SU-DHL-6 (cell line): ENCODE measurements at regions not wholly inside any gene's neighbourhood (a gene's known extent, or its start where the extent isn't known, plus 50 kb on each side); places are given as distances from the start of the nearest gene placed in this dataset.

Experiments used
- H2AFZ ChIP-seq: fragments of 200-600 bp; sonication (generic); 2 replicates; pipeline ENCODE4 v1.6.1; 2014; ENCODE audit warnings: low read depth, mild to moderate bottlenecking, moderate library complexity, mixed read lengths, antibody characterized with exemption, low read length; ENCODE audit not compliant: severe bottlenecking
- H3F3A ChIP-seq: fragments of 200-600 bp; shearing (Covaris generic); 2 replicates; pipeline ENCODE4 v1.6.0; 2016; ENCODE audit warnings: antibody characterized with exemption, mild to moderate bottlenecking; ENCODE audit not compliant: insufficient read depth
- H3K27ac ChIP-seq: fragments of 200-600 bp; sonication (generic); 2 replicates; pipeline ENCODE4 v1.5.1; 2016; ENCODE audit warnings: low read depth, mild to moderate bottlenecking, low read length, moderate library complexity, mixed read lengths
- H3K27me3 ChIP-seq: fragments of 200-600 bp; sonication (generic), shearing (Covaris generic); 2 replicates; pipeline ENCODE4 v1.6.0; 2014; ENCODE audit warnings: mild to moderate bottlenecking, low read length
- H3K36me3 ChIP-seq: fragments of 200-600 bp; sonication (generic); 2 replicates; pipeline ENCODE4 v1.6.1; 2014; ENCODE audit warnings: mild to moderate bottlenecking, low read length, mixed read lengths
- H3K4me2 ChIP-seq: fragments of 300-600, 200-600 bp; shearing (Covaris generic), sonication (generic); 2 replicates; pipeline ENCODE4 v1.6.0; 2014; ENCODE audit warnings: low read length, low read depth, mild to moderate bottlenecking; ENCODE audit not compliant: poor library complexity, severe bottlenecking
- H3K4me3 ChIP-seq: fragments of 200-600 bp; sonication (generic); 2 replicates; pipeline ENCODE4 v1.5.1; 2014; ENCODE audit warnings: antibody characterized with exemption, low read length, mild to moderate bottlenecking, mixed read lengths; ENCODE audit not compliant: insufficient read depth, poor library complexity, severe bottlenecking
- H3K79me2 ChIP-seq: fragments of 200-600 bp; sonication (generic); 2 replicates; pipeline ENCODE4 v1.6.1; 2014; ENCODE audit warnings: mild to moderate bottlenecking, low read length, moderate library complexity; ENCODE audit not compliant: insufficient read depth
- H3K9ac ChIP-seq: fragments of 200-600 bp; sonication (generic); 2 replicates; pipeline ENCODE4 v1.7.0; 2014; ENCODE audit warnings: mild to moderate bottlenecking, low read length
- H3K9me2 ChIP-seq: fragments of 200-600 bp; sonication (generic); replicated peaks from 2 replicates; pipeline ENCODE4 v1.6.1; 2014; ENCODE audit warnings: low read length; ENCODE audit not compliant: insufficient read depth
- H3K9me3 ChIP-seq: fragments of 200-600 bp; sonication (generic); 2 replicates; pipeline ENCODE4 v1.6.1; 2014; ENCODE audit warnings: low read length, mixed read lengths; ENCODE audit not compliant: insufficient read depth
- H4K20me1 ChIP-seq: fragments of 200-600 bp; sonication (generic); 2 replicates; pipeline ENCODE4 v1.6.1; 2014; ENCODE audit warnings: low read depth, mild to moderate bottlenecking, antibody characterized with exemption, low read length, moderate library complexity, mixed read lengths
- EZH2phosphoT487 ChIP-seq: fragments of 200-600 bp; sonication (generic), shearing (Covaris generic); conservative IDR thresholded peaks from 2 replicates; pipeline ENCODE4 v1.6.1; 2018; ENCODE audit warnings: mild to moderate bottlenecking, antibody characterized with exemption, low read length, moderate library complexity, mixed read lengths
- TF ChIP-seq, protein P1 (sequence below): fragments of 200-600 bp; sonication (generic); IDR thresholded peaks from one replicate; pipeline ENCODE4 v1.5.1; 2017; ENCODE audit warnings: antibody characterized with exemption, mild to moderate bottlenecking, low read length, moderate library complexity; ENCODE audit not compliant: insufficient read depth, poor library complexity, severe bottlenecking

DNA sequence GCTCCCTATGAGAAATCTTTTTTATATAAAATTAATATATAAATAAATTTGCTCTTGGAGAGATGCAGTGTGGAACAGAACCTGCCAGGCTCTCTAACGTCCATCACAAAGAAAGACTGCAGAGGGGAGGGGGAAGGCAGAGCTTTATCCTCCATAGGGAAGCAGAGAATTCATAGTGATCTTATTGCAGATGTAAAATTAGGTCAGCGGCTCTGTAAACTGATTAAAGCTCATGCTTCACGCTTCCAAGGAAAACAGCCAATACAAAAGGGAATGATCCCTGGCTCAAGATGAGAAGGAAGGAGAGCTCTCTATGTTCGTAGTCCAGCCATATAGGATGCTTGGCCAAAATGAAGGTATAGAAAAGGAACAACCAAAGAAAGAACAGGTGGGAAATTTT, 532.3 kb upstream of the PSMD7 start:
- H3K9ac ChIP-seq = no peak overlapping the region

DNA sequence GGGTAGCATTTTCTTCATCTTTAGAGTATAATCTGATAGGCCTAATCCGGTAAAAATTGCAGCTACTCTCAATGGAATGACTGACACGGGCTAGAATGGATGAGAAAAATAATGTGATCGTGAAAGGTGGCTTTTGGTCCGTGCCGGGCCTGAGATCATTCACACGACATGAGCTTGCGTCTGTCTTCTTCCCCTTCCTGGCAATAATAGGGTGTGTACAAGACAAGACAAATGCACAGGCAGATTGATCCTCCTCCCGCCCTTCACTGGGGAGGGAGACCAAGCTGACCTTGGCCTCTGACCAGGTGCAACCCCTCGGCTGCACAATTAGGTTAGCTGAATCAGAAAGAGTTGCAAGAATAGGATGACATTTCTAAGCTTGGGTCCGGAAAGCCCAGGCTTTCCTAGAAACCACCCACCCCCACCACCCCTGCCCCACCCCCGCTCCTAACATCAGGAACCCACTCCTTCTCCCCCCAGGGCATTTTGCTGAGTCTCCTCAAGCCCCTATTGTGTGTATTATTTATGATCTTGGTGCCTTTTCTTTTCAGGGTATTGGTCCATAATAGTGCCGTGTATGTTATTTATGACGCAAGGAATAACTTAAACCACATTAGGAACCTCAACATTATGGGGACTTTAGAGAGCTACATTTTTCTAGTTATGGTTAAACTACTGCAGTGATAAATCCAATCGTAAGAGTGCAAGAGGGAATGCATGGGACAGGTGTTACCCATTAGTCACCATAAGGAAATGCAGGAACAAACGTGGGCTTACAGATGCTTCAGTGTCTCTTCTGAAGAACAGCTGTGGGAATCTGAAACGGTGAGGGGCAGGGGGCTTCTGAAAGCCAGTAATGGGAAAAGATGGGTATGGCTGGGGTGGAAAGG, 540.1 kb upstream of the PSMD7 start:
- Histone ChIP-seq H3K4me3 (no peak overlapping the region), H3K4me2 (no peak overlapping the region)
- TF ChIP-seq, protein P1, sequence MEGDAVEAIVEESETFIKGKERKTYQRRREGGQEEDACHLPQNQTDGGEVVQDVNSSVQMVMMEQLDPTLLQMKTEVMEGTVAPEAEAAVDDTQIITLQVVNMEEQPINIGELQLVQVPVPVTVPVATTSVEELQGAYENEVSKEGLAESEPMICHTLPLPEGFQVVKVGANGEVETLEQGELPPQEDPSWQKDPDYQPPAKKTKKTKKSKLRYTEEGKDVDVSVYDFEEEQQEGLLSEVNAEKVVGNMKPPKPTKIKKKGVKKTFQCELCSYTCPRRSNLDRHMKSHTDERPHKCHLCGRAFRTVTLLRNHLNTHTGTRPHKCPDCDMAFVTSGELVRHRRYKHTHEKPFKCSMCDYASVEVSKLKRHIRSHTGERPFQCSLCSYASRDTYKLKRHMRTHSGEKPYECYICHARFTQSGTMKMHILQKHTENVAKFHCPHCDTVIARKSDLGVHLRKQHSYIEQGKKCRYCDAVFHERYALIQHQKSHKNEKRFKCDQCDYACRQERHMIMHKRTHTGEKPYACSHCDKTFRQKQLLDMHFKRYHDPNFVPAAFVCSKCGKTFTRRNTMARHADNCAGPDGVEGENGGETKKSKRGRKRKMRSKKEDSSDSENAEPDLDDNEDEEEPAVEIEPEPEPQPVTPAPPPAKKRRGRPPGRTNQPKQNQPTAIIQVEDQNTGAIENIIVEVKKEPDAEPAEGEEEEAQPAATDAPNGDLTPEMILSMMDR = no peak
- no peak for TF ChIP-seq EZH2phosphoT487

More for the DNA sequence above, 532.3 kb upstream of the PSMD7 start:
- Histone ChIP-seq H3K36me3 (no peaks in the 10 kb centered on the region), H3K4me2 (no peak overlapping the region), H3K79me2 (no peaks in the 10 kb centered on the region), H3K27ac (no peak overlapping the region), H3K9me2 (no peaks in the 10 kb centered on the region), H3K9me3 (no peaks in the 10 kb centered on the region; the same call in 1 of the 2 replicates), H3F3A (no peaks in the 10 kb centered on the region), H3K27me3 (no peaks in the 10 kb centered on the region), H4K20me1 (no peaks in the 10 kb centered on the region), H2AFZ (no peak overlapping the region), H3K4me3 (no peak overlapping the region)
- TF ChIP-seq, protein P1 = no peak
- TF ChIP-seq EZH2phosphoT487 = no peak

DNA sequence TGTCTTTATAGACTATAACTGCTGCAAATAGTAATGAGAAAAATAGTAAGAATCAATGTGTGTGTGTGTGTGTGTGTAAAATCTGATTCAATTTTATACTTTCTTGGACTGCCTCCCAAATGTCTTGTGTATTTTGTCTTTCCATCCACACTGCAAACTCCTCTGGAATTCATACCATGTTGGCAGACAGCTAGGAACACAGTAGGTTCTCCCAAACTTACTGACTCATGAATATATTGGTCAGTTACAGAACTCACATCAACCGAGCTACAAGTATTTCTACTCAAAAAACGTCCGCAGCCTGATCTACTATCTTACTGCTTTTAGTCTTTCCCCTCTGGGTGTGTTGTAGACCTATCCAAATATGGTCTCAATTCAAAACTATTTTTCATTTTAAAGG, 542.7 kb upstream of the PSMD7 start:
- no peak overlapping the region for H3K27ac ChIP-seq
- H3K9me2 ChIP-seq = no peaks in the 10 kb centered on the region
- no peak overlapping the region for H3K4me2 ChIP-seq
- H4K20me1 ChIP-seq = no peaks in the 10 kb centered on the region
- H3K36me3 ChIP-seq = no peaks in the 10 kb centered on the region
- H3K9me3 ChIP-seq = no peaks in the 10 kb centered on the region
- H3K27me3 ChIP-seq = no peaks in the 10 kb centered on the region
- TF ChIP-seq, protein P1 = no peak
- no peak for TF ChIP-seq EZH2phosphoT487
- H3K79me2 ChIP-seq = no peaks in the 10 kb centered on the region
- no peak overlapping the region for H3K9ac ChIP-seq
- no peaks in the 10 kb centered on the region for H3F3A ChIP-seq
- H3K4me3 ChIP-seq = no peak overlapping the region
- H2AFZ ChIP-seq = no peak overlapping the region

More for the DNA sequence above, 540.1 kb upstream of the PSMD7 start:
- Histone ChIP-seq H3K9me2 (no peaks in the 10 kb centered on the region), H2AFZ (no peak overlapping the region), H3K9ac (no peak overlapping the region), H4K20me1 (no peaks in the 10 kb centered on the region), H3K27ac (no peak overlapping the region), H3K36me3 (no peaks in the 10 kb centered on the region), H3K9me3 (no peaks in the 10 kb centered on the region; the same call in 1 of the 2 replicates), H3F3A (no peaks in the 10 kb centered on the region), H3K27me3 (no peaks in the 10 kb centered on the region), H3K79me2 (no peaks in the 10 kb centered on the region)
